Endothelial cell of umbilical vein (primary cell): ENCODE measurements at regions not wholly inside any gene's neighbourhood (a gene's known extent, or its start where the extent isn't known, plus 50 kb on each side); places are given as distances from the start of the nearest gene placed in this dataset.

Experiments
- BruUV-seq: library from RNA; stranded (reverse); fragments of 400-500 nt; replicated peaks from 2 replicates; lab custom pipeline; 2021; lab: Mats Ljungman, UMichigan
- CTCF ChIA-PET: fragments of 300-600, 350-600 bp; sonication (Branson Sonifier 250); formaldehyde crosslinking; loops from one replicate; lab custom pipeline; 2021; ENCODE audit warnings: antibody characterized with exemption, inconsistent platforms; lab: Charles Lee
- POLR2A ChIA-PET: fragments of 300-600, 350-600 bp; sonication (Branson Sonifier 250); formaldehyde crosslinking; loops from one replicate; lab custom pipeline; 2021; ENCODE audit warnings: antibody characterized with exemption, inconsistent platforms; lab: Charles Lee
- DNase-seq: peaks from one replicate; pipeline ENCODE4 v3.0.0-alpha.2; 2011; ENCODE audit warnings: low read depth, low spot score
- FAIRE-seq: peaks from 2 replicates; lab custom pipeline; 2011; peaks lifted over from hg19 to GRCh38; lab: Jason Lieb, UNC
- H2AFZ ChIP-seq: 2 replicates; pipeline ENCODE4 v1.6.0; 2012; ENCODE audit warnings: low read depth, low read length, control low read depth, inconsistent platforms
- H3K27ac ChIP-seq: 2 replicates; pipeline ENCODE4 v1.5.1; 2011; ENCODE audit warnings: low read depth, mild to moderate bottlenecking, control low read depth, low read length, moderate library complexity; ENCODE audit not compliant: insufficient read depth
- H3K27me3 ChIP-seq, 2 experiments: 2 replicates each; pipeline versions ENCODE4 v1.6.0 to v1.6.1; 2011; ENCODE audit warnings: low read length in 2 of 2, mixed read lengths in 1 of 2; ENCODE audit not compliant: control insufficient read depth in 2 of 2, insufficient read depth in 2 of 2
- H3K36me3 ChIP-seq, 2 experiments: 2 replicates in 1 of 2; 3 replicates in 1 of 2; pipeline ENCODE4 v1.5.1; 2011; ENCODE audit warnings: low read length in 2 of 2, mild to moderate bottlenecking in 1 of 2, moderate library complexity in 1 of 2; ENCODE audit not compliant: control insufficient read depth in 2 of 2, insufficient read depth in 2 of 2; ENCODE audit errors: extremely low read depth in 1 of 2
- H3K4me1 ChIP-seq: 3 replicates; pipeline ENCODE4 v1.5.1; 2011; ENCODE audit warnings: mild to moderate bottlenecking, low read length; ENCODE audit not compliant: control insufficient read depth, insufficient read depth; ENCODE audit errors: extremely low read depth
- H3K4me2 ChIP-seq: 2 replicates; pipeline ENCODE4 v1.6.1; 2011; ENCODE audit warnings: low read length, control low read depth, mixed read lengths; ENCODE audit not compliant: insufficient read depth
- H3K4me3 ChIP-seq, 3 experiments: fragments of 200-600 bp in 1 of 3; sonication (generic), shearing (Covaris generic) in 1 of 3; replicated peaks in 1 of 3; 2 replicates each; pipeline ENCODE4 v1.5.1; 2011 to 2016; ENCODE audit warnings: control low read depth in 3 of 3, low read length in 3 of 3, mild to moderate bottlenecking in 2 of 3, inconsistent platforms in 1 of 3, low read depth in 1 of 3, moderate library complexity in 1 of 3; ENCODE audit not compliant: insufficient read depth in 1 of 3
- H3K79me2 ChIP-seq: 2 replicates; pipeline ENCODE4 v1.6.0; 2012; ENCODE audit warnings: low read length, inconsistent platforms; ENCODE audit not compliant: control insufficient read depth, insufficient read depth
- H3K9ac ChIP-seq: replicated peaks from 2 replicates; pipeline ENCODE3; 2011; ENCODE audit warnings: low read length, control low read depth; ENCODE audit not compliant: insufficient read depth; ENCODE audit errors: extremely low read depth
- H3K9me1 ChIP-seq: replicated peaks from 3 replicates; pipeline ENCODE4 v1.6.0; 2011; ENCODE audit warnings: mild to moderate bottlenecking, low read length; ENCODE audit not compliant: control insufficient read depth, insufficient read depth; ENCODE audit errors: extremely low read depth
- H3K9me3 ChIP-seq: replicated peaks from 2 replicates; pipeline ENCODE4 v1.5.1; 2012; ENCODE audit warnings: low read length, inconsistent platforms; ENCODE audit not compliant: control insufficient read depth, insufficient read depth
- H4K20me1 ChIP-seq: replicated peaks from 2 replicates; pipeline ENCODE3; 2011; ENCODE audit warnings: mild to moderate bottlenecking, low read length; ENCODE audit not compliant: control insufficient read depth, insufficient read depth; ENCODE audit errors: extremely low read depth
- CTCF ChIP-seq, 2 donors: IDR thresholded peaks; 1 replicate in 1 of 2; 2 replicates in 1 of 2; pipeline ENCODE4 v1.5.1; 2011; ENCODE audit warnings: low read length in 2 of 2, mild to moderate bottlenecking in 2 of 2, moderate library complexity in 2 of 2, control low read depth in 1 of 2, inconsistent platforms in 1 of 2, low read depth in 1 of 2; ENCODE audit not compliant: insufficient read depth in 1 of 2; ENCODE audit errors: extremely low read depth in 1 of 2
- EZH2 ChIP-seq: IDR thresholded peaks from 2 replicates; pipeline ENCODE4 v1.6.1; 2012; ENCODE audit warnings: borderline replicate concordance, low read depth, mild to moderate bottlenecking, moderate library complexity, low read length, inconsistent platforms; ENCODE audit not compliant: severe bottlenecking
- FOS ChIP-seq: IDR thresholded peaks from 2 replicates; pipeline ENCODE4 v1.6.1; 2011; ENCODE audit warnings: mild to moderate bottlenecking, low read length, moderate library complexity, borderline replicate concordance; ENCODE audit not compliant: insufficient read depth
- GATA2 ChIP-seq: IDR thresholded peaks from 2 replicates; pipeline ENCODE4 v1.7.0; 2011; ENCODE audit warnings: low read depth, mild to moderate bottlenecking, moderate library complexity, mixed read lengths, low read length; ENCODE audit not compliant: insufficient read length, insufficient read depth
- JUN ChIP-seq: IDR thresholded peaks from 2 replicates; pipeline ENCODE4 v1.6.1; 2011; ENCODE audit warnings: borderline replicate concordance, low read depth; ENCODE audit not compliant: insufficient read length, insufficient read depth
- MAX ChIP-seq: IDR thresholded peaks from 2 replicates; pipeline ENCODE4 v1.6.1; 2011; ENCODE audit not compliant: insufficient read depth, insufficient read length
- MYC ChIP-seq: IDR thresholded peaks from one replicate; pipeline ENCODE4 v1.6.1; 2011; ENCODE audit warnings: mild to moderate bottlenecking, low read depth, low read length
- POLR2A ChIP-seq: IDR thresholded peaks from 2 replicates; pipeline ENCODE4 v1.6.1; 2012; ENCODE audit warnings: low read depth, mild to moderate bottlenecking, control low read depth, low read length
- POLR2AphosphoS5 ChIP-seq: IDR thresholded peaks from 2 replicates; pipeline ENCODE4 v1.6.1; 2012; ENCODE audit warnings: low read depth, mild to moderate bottlenecking, control low read depth, low read length, moderate library complexity; ENCODE audit not compliant: insufficient read depth
- dilution Hi-C: fragments of 300-500 bp; cut with MboI; formaldehyde crosslinking; loops from one replicate; pipeline ENCODE4 v1.15.0; 2019; ENCODE audit warnings: low sequenced_read_pairs; ENCODE audit not compliant: extremely low pct_ligation_motif_present
- intact Hi-C: fragments of 100-400 bp; cut with micrococcal nuclease; formaldehyde crosslinking; loops from one replicate; pipeline ENCODE4 v1.10.0; 2022

- H3K4me1 ChIP-seq, result no peaks in the 10 kb centered on the region
- intact Hi-C loops, result no loop called here
- dilution Hi-C loops, result no loop called here
- H2AFZ ChIP-seq, result no peak overlapping the region
- no peaks in the 10 kb centered on the region for H3K36me3 ChIP-seq
- BruUV-seq, result no TSS peak
- no peaks in the 10 kb centered on the region for H3K27me3 ChIP-seq
- no peaks in the 10 kb centered on the region for H3K9me1 ChIP-seq
- H3K4me3 ChIP-seq, result no peak overlapping the region
- H3K79me2 ChIP-seq, result no peaks in the 10 kb centered on the region
- FAIRE-seq (no peak), DNase-seq (no peak)
- POLR2A ChIA-PET, result no interaction called here
- no peak overlapping the region for H3K9ac ChIP-seq
- H3K4me2 ChIP-seq, result no peak overlapping the region
- no peak for TF ChIP-seq POLR2A
- TF ChIP-seq GATA2, result no peak
- no peak for TF ChIP-seq MYC
- no peak for TF ChIP-seq CTCF (IDR thresholded peaks at IDR 0.05; ENCODE audit: extremely low read depth in 1 of 2, insufficient read depth in 1 of 2, low read depth in 1 of 2, low read length in 2 of 2)
- TF ChIP-seq EZH2, result no peak
- TF ChIP-seq POLR2AphosphoS5, result no peak
- no peak for TF ChIP-seq JUN
- TF ChIP-seq FOS, result no peak
- no peak for TF ChIP-seq MAX
- H3K27ac ChIP-seq, result no peak overlapping the region
- no peaks in the 10 kb centered on the region for H4K20me1 ChIP-seq
- H3K9me3 ChIP-seq, result no peaks in the 10 kb centered on the region
- CTCF ChIA-PET, result no interaction called here
These were observed 561.4 kb upstream of the ID2 start for GRCh38 chr2:8120506-8120860.
